SK-N-SH (cell line): ENCODE measurements at regions not wholly inside any gene's neighbourhood (a gene's known extent, or its start where the extent isn't known, plus 50 kb on each side); places are given as distances from the start of the nearest gene placed in this dataset.

Experiments
- EP300 ChIP-seq, 2 experiments: IDR thresholded peaks; 2 replicates each; pipeline versions ENCODE4 v1.4.0 to v1.6.1; 2012; ENCODE audit warnings: borderline replicate concordance in 1 of 2, low read depth in 1 of 2, low read length in 1 of 2
- EZH2phosphoT487 ChIP-seq: fragments of 200-600 bp; sonication (generic); IDR thresholded peaks from 2 replicates; pipeline ENCODE4 v1.6.1; 2017; ENCODE audit warnings: low read depth, mixed run types, mild to moderate bottlenecking, antibody characterized with exemption, moderate library complexity, borderline replicate concordance
- TF ChIP-seq, protein P1 (sequence below): IDR thresholded peaks from 2 replicates; pipeline ENCODE4 v1.6.1; 2012; ENCODE audit warnings: mild to moderate bottlenecking, low read depth, low read length, moderate library complexity
- TF ChIP-seq, protein P2 (sequence below): fragments of 200-600 bp; sonication (generic); IDR thresholded peaks from 2 replicates; pipeline ENCODE4 v1.6.1; 2017; ENCODE audit warnings: antibody characterized with exemption, mild to moderate bottlenecking, moderate library complexity
- TF ChIP-seq, protein P3 (sequence below): IDR thresholded peaks from 2 replicates; pipeline ENCODE4; 2012

DNA sequence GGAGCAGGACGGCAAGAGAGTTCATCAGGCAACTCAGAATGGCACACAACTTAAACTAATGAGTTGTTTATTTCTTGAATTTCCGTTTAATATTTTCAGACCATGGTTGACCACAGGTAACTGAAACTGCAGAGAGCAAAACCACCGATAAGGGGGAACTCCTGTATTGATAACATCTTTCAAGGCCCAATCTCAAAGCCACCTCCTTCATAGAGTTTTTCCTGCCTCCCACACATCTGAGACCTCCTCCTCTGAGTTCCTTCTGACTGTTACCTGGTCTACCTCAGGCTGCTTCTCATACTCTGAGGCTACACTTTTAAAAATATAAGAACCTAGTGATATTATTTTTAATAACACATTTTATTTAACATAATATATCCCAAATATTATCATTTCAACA, 341.5 kb upstream of the NPVF start:
- TF ChIP-seq, protein P1, sequence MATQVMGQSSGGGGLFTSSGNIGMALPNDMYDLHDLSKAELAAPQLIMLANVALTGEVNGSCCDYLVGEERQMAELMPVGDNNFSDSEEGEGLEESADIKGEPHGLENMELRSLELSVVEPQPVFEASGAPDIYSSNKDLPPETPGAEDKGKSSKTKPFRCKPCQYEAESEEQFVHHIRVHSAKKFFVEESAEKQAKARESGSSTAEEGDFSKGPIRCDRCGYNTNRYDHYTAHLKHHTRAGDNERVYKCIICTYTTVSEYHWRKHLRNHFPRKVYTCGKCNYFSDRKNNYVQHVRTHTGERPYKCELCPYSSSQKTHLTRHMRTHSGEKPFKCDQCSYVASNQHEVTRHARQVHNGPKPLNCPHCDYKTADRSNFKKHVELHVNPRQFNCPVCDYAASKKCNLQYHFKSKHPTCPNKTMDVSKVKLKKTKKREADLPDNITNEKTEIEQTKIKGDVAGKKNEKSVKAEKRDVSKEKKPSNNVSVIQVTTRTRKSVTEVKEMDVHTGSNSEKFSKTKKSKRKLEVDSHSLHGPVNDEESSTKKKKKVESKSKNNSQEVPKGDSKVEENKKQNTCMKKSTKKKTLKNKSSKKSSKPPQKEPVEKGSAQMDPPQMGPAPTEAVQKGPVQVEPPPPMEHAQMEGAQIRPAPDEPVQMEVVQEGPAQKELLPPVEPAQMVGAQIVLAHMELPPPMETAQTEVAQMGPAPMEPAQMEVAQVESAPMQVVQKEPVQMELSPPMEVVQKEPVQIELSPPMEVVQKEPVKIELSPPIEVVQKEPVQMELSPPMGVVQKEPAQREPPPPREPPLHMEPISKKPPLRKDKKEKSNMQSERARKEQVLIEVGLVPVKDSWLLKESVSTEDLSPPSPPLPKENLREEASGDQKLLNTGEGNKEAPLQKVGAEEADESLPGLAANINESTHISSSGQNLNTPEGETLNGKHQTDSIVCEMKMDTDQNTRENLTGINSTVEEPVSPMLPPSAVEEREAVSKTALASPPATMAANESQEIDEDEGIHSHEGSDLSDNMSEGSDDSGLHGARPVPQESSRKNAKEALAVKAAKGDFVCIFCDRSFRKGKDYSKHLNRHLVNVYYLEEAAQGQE, result no peak
- TF ChIP-seq, protein P2, sequence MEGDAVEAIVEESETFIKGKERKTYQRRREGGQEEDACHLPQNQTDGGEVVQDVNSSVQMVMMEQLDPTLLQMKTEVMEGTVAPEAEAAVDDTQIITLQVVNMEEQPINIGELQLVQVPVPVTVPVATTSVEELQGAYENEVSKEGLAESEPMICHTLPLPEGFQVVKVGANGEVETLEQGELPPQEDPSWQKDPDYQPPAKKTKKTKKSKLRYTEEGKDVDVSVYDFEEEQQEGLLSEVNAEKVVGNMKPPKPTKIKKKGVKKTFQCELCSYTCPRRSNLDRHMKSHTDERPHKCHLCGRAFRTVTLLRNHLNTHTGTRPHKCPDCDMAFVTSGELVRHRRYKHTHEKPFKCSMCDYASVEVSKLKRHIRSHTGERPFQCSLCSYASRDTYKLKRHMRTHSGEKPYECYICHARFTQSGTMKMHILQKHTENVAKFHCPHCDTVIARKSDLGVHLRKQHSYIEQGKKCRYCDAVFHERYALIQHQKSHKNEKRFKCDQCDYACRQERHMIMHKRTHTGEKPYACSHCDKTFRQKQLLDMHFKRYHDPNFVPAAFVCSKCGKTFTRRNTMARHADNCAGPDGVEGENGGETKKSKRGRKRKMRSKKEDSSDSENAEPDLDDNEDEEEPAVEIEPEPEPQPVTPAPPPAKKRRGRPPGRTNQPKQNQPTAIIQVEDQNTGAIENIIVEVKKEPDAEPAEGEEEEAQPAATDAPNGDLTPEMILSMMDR, result no peak
- TF ChIP-seq EP300 (IDR thresholded peaks at IDR 0.05; ENCODE audit: borderline replicate concordance in 1 of 2, low read depth in 1 of 2, low read length in 1 of 2) (no peak), EZH2phosphoT487 (no peak)
- TF ChIP-seq, protein P3, sequence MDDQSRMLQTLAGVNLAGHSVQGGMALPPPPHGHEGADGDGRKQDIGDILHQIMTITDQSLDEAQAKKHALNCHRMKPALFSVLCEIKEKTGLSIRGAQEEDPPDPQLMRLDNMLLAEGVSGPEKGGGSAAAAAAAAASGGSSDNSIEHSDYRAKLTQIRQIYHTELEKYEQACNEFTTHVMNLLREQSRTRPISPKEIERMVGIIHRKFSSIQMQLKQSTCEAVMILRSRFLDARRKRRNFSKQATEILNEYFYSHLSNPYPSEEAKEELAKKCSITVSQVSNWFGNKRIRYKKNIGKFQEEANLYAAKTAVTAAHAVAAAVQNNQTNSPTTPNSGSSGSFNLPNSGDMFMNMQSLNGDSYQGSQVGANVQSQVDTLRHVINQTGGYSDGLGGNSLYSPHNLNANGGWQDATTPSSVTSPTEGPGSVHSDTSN, result no peak
